ENCODE measurements at regions not wholly inside any gene's neighbourhood (a gene's known extent, or its start where the extent isn't known, plus 50 kb on each side); places are given as distances from the start of the nearest gene placed in this dataset.
A peak's percentile ranks its signal among the peaks of the same experiment; 100 is the strongest.

- Mint-ChIP-seq H3K27me3 (ENCODE audit: insufficient read depth) (peaks cover 51% of the 10 kb centered on the region), H3K4me3 (no peak overlapping the region), H3K36me3 (ENCODE audit: low read depth) (no peaks in the 10 kb centered on the region), H3K9me3 (no peaks in the 10 kb centered on the region), H3K4me1 (peaks cover 2% of the 10 kb centered on the region), H3K27ac (no peak overlapping the region)
- 88 to 89% methylated on average over 4 to 8 of the region's 8 CpGs for WGBS, 2 experiments (ENCODE audit: insufficient coverage in 1 of 2, insufficient read length in 1 of 2)
- TF ChIP-seq, protein P1, sequence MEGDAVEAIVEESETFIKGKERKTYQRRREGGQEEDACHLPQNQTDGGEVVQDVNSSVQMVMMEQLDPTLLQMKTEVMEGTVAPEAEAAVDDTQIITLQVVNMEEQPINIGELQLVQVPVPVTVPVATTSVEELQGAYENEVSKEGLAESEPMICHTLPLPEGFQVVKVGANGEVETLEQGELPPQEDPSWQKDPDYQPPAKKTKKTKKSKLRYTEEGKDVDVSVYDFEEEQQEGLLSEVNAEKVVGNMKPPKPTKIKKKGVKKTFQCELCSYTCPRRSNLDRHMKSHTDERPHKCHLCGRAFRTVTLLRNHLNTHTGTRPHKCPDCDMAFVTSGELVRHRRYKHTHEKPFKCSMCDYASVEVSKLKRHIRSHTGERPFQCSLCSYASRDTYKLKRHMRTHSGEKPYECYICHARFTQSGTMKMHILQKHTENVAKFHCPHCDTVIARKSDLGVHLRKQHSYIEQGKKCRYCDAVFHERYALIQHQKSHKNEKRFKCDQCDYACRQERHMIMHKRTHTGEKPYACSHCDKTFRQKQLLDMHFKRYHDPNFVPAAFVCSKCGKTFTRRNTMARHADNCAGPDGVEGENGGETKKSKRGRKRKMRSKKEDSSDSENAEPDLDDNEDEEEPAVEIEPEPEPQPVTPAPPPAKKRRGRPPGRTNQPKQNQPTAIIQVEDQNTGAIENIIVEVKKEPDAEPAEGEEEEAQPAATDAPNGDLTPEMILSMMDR (conservative IDR thresholded peaks at IDR 0.05): peak; percentile 17
- Histone ChIP-seq H3K27me3 (ENCODE audit: control insufficient read depth, insufficient read depth, low read length, poor library complexity, severe bottlenecking) (peaks cover 31% of the 10 kb centered on the region), H3K36me3 (ENCODE audit: control insufficient read depth, insufficient read depth, low read length) (no peaks in the 10 kb centered on the region), H3K4me3 (ENCODE audit: low read length) (no peak overlapping the region), H3K4me1 (ENCODE audit: control insufficient read depth, insufficient read depth, low read length) (no peaks in the 10 kb centered on the region), H3K9ac (ENCODE audit: extremely low read depth, low read length, poor library complexity, severe bottlenecking) (no peak overlapping the region), H3K9me3 (ENCODE audit: control insufficient read depth, low read length) (no peaks in the 10 kb centered on the region), H3K27ac (ENCODE audit: low read depth, low read length) (no peak overlapping the region)
- no peak for DNase-seq
Observed at GRCh38 chr15:47362118-47362905, 355.0 kb upstream of the SEMA6D start.

DNA sequence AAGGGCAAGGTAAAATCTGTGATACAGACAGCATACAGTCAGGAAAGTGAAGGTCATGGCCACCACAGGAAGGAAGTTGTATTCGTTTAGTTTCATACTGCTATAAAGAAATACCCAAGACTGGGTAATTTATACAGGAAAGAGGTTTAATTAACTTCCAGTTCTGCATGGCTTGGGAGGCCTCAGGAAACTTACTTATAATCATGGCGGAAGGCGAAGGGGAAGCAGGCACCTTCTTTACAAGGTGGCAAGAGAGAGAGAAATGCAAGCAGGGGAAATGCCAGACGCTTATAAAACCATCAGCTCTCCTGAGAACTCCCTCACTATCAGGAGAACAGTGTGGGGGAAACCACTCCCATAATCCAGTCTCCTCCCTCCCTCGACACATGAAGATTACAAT is 353.7 kb upstream of the SEMA6D start:
- Mint-ChIP-seq H3K36me3 (ENCODE audit: low read depth) (no peaks in the 10 kb centered on the region), H3K4me1 (peaks cover 2% of the 10 kb centered on the region), H3K9me3 (no peaks in the 10 kb centered on the region), H3K27me3 (ENCODE audit: insufficient read depth) (peaks cover 41% of the 10 kb centered on the region), H3K4me3 (no peak overlapping the region), H3K27ac (no peak overlapping the region)
- H3K9me3 ChIP-seq (ENCODE audit: control insufficient read depth, low read length): no peaks in the 10 kb centered on the region
- H3K27ac ChIP-seq (ENCODE audit: low read depth, low read length): no peak overlapping the region
- no peak for DNase-seq
- TF ChIP-seq, protein P1 (conservative IDR thresholded peaks at IDR 0.05): no peak
- peaks cover 26% of the 10 kb centered on the region for H3K27me3 ChIP-seq (ENCODE audit: control insufficient read depth, insufficient read depth, low read length, poor library complexity, severe bottlenecking)
- WGBS, 2 experiments (ENCODE audit: insufficient coverage in 1 of 2, insufficient read length in 1 of 2): 97 to 100% methylated on average over 2 to 5 of the region's 5 CpGs
- no peak overlapping the region for H3K4me3 ChIP-seq (ENCODE audit: low read length)
- H3K9ac ChIP-seq (ENCODE audit: extremely low read depth, low read length, poor library complexity, severe bottlenecking): no peak overlapping the region
- H3K36me3 ChIP-seq (ENCODE audit: control insufficient read depth, insufficient read depth, low read length): no peaks in the 10 kb centered on the region
- no peaks in the 10 kb centered on the region for H3K4me1 ChIP-seq (ENCODE audit: control insufficient read depth, insufficient read depth, low read length)

- Histone ChIP-seq H3K27ac (ENCODE audit: low read depth, low read length) (peak overlapping the region; percentile 62), H3K9ac (ENCODE audit: extremely low read depth, low read length, poor library complexity, severe bottlenecking) (no peak overlapping the region), H3K36me3 (ENCODE audit: control insufficient read depth, insufficient read depth, low read length) (no peaks in the 10 kb centered on the region), H3K9me3 (ENCODE audit: control insufficient read depth, low read length) (no peaks in the 10 kb centered on the region), H3K27me3 (ENCODE audit: control insufficient read depth, insufficient read depth, low read length, poor library complexity, severe bottlenecking) (peaks cover 17% of the 10 kb centered on the region), H3K4me3 (ENCODE audit: low read length) (no peak overlapping the region), H3K4me1 (ENCODE audit: control insufficient read depth, insufficient read depth, low read length) (no peaks in the 10 kb centered on the region)
- Mint-ChIP-seq H3K9me3 (no peaks in the 10 kb centered on the region), H3K36me3 (ENCODE audit: low read depth) (no peaks in the 10 kb centered on the region), H3K4me3 (no peak overlapping the region), H3K27ac (no peak overlapping the region), H3K27me3 (ENCODE audit: insufficient read depth) (peaks cover 43% of the 10 kb centered on the region), H3K4me1 (peaks cover 2% of the 10 kb centered on the region)
- DNase-seq: no peak
- TF ChIP-seq, protein P1 (conservative IDR thresholded peaks at IDR 0.05): no peak
- 83 to 85% methylated on average over 5 to 9 of the region's 9 CpGs for WGBS, 2 experiments (ENCODE audit: insufficient coverage in 1 of 2, insufficient read length in 1 of 2)
Observed at GRCh38 chr15:47364230-47365141, 352.8 kb upstream of the SEMA6D start.
